Upper lobe of right lung (tissue), 1 donor: ENCODE measurements at regions not wholly inside any gene's neighbourhood (a gene's known extent, or its start where the extent isn't known, plus 50 kb on each side); places are given as distances from the start of the nearest gene placed in this dataset.

Source experiments
- ATAC-seq: fragments of 200-7000 bp; cut with Tn5 transposase; one replicate; pipeline ENCODE4 v1.9.1; 2020; ENCODE audit warnings: mild to moderate bottlenecking, moderate library complexity
- DNase-seq: peaks from one replicate; pipeline ENCODE4 v3.0.0-alpha.2; 2020
- H3K27ac ChIP-seq: fragments of 200-600 bp; one replicate; pipeline ENCODE4 v1.8.0; 2022
- H3K27me3 ChIP-seq: fragments of 200-600 bp; one replicate; pipeline ENCODE4 v1.8.0; 2022; ENCODE audit warnings: mild to moderate bottlenecking
- H3K36me3 ChIP-seq: fragments of 200-600 bp; one replicate; pipeline ENCODE4 v1.8.0; 2022
- H3K4me1 ChIP-seq: fragments of 200-600 bp; one replicate; pipeline ENCODE4 v1.8.0; 2022
- H3K4me3 ChIP-seq: fragments of 200-600 bp; one replicate; pipeline ENCODE4 v1.8.0; 2022; ENCODE audit warnings: mild to moderate bottlenecking
- H3K9me3 ChIP-seq: fragments of 200-600 bp; one replicate; pipeline ENCODE4 v1.8.0; 2022
- CTCF ChIP-seq: fragments of 200-600 bp; IDR thresholded peaks from one replicate; pipeline ENCODE4 v1.8.0; 2022; ENCODE audit warnings: antibody characterized with exemption
- intact Hi-C: fragments of 100-400 bp; cut with DNase I; formaldehyde crosslinking; loops from one replicate; pipeline ENCODE4 v1.11.0; 2022
- donor health status: DM: no; HTN: yes; CAD: no; lungs with severe emphysema.

- intact Hi-C loops, result no loop called here
- Histone ChIP-seq H3K4me3 (no peak overlapping the region), H3K27me3 (no peaks in the 10 kb centered on the region), H3K27ac (no peak overlapping the region), H3K4me1 (no peaks in the 10 kb centered on the region), H3K36me3 (no peaks in the 10 kb centered on the region), H3K9me3 (no peaks in the 10 kb centered on the region)
- DNase-seq, result no peak
- ATAC-seq, result no peak
- TF ChIP-seq CTCF, result no peak
Measured at GRCh38 chr18:71352618-71353017, 1063.8 kb downstream of the SOCS6 start.

DNA sequence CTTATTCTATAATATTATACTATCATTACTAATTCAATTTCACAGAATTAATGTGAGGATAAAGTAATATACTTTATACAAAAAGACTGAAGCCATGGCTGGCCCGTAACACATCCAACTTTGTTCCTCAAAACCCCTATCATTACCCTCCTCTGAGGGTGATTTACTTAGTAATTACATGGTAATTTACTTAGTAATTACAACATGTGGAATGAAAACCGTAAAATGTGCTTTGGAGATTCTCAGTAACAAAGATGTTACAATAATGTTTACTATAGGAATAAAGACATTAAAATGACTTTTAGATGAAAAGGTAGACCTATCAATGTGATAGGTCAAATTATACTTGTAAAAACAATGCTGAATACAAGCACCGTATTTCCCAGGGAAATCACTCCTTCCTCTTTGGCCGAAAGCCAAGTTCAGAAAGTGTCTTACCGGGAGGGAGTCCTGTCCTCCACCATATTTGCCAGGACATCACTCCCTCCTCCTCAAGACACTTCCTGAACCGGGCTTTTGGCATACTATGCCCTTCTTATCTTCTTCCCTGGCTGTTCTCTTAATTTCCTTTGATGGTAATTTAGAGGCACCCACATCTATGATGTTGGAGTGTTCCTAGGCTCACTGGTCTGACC lies 1047.8 kb downstream of the SOCS6 start:
- no peak for ATAC-seq
- Histone ChIP-seq H3K4me3 (no peak overlapping the region), H3K36me3 (no peaks in the 10 kb centered on the region), H3K9me3 (no peaks in the 10 kb centered on the region), H3K27me3 (no peaks in the 10 kb centered on the region), H3K27ac (no peak overlapping the region), H3K4me1 (no peaks in the 10 kb centered on the region)
- DNase-seq, result no peak
- intact Hi-C loops, result no loop called here
- TF ChIP-seq CTCF, result no peak

DNA sequence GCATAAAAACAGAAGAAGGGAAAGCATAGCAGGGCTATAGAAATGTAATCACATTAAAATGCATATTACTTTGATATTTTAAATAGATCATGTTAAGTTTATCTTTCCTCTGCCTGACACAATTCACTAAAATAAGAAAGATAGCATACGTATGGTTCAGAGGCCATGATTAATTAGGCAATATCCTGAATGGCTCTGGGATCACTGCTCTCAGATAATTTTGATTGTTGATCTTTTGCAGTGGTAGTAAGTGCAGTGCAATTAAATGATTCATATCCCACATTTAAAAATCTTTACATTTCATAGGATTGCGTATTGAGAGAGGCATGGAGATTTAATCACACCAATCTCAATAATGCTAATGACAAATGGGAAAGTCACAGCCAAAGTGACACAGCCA lies 1040.7 kb downstream of the SOCS6 start:
- DNase-seq (no peak), ATAC-seq (no peak)
- Histone ChIP-seq H3K9me3 (no peaks in the 10 kb centered on the region), H3K4me1 (no peaks in the 10 kb centered on the region), H3K4me3 (no peak overlapping the region), H3K27ac (no peak overlapping the region), H3K27me3 (no peaks in the 10 kb centered on the region), H3K36me3 (no peaks in the 10 kb centered on the region)
- intact Hi-C loops, result no loop called here
- no peak for TF ChIP-seq CTCF

DNA sequence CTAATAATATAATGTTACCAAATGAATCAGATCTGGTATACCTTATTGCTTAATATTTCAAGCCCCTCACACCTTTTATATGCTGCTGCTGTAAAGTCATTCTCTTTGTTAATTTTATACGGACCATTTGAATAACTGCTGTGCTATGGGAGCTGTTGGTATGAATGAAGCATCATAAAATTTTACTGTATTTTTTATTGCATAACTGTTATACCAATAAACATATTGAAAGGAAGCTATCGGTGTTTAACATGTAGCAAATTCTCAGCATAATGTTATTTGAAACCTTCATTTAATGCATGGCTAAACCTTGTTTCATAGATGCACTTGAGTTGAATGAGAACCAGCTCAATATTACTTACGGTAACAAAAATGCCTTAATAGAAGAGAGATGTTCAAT lies 1040.3 kb downstream of the SOCS6 start:
- ATAC-seq (no peak), DNase-seq (no peak)
- Histone ChIP-seq H3K4me3 (no peak overlapping the region), H3K4me1 (no peaks in the 10 kb centered on the region), H3K27me3 (no peaks in the 10 kb centered on the region), H3K9me3 (no peaks in the 10 kb centered on the region), H3K36me3 (no peaks in the 10 kb centered on the region), H3K27ac (no peak overlapping the region)
- intact Hi-C loops, result no loop called here
- no peak for TF ChIP-seq CTCF

DNA sequence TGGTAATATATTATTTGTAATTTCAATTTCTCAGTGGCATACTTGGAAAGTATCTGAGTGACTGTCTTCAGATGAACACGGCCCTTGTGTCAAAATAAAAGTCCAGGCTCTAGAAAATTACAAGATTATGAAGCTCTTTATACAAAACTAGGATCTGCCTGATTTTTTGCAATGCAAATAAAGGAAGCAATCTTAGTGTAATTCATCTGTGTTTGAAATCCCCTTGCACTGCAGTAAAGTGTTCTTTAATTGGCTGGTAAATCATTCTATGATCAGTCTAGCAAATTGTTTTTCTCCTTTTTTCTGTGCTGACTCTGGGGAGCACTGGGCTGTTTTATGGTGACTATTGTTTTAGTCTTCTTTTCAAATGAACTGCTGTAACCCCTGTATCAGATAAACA lies 1039.0 kb downstream of the SOCS6 start:
- TF ChIP-seq CTCF, result no peak
- DNase-seq (no peak), ATAC-seq (no peak)
- H3K9me3 ChIP-seq, result no peaks in the 10 kb centered on the region
- no peaks in the 10 kb centered on the region for H3K36me3 ChIP-seq
- no peak overlapping the region for H3K4me3 ChIP-seq
- no peaks in the 10 kb centered on the region for H3K27me3 ChIP-seq
- intact Hi-C loops, result no loop called here
- H3K4me1 ChIP-seq, result no peaks in the 10 kb centered on the region
- no peak overlapping the region for H3K27ac ChIP-seq

- H3K27ac ChIP-seq, result no peak overlapping the region
- no peaks in the 10 kb centered on the region for H3K27me3 ChIP-seq
- H3K4me1 ChIP-seq, result no peaks in the 10 kb centered on the region
- H3K36me3 ChIP-seq, result no peaks in the 10 kb centered on the region
- DNase-seq (no peak), ATAC-seq (no peak)
- no peak for TF ChIP-seq CTCF
- intact Hi-C loops, result no loop called here
- no peak overlapping the region for H3K4me3 ChIP-seq
- no peaks in the 10 kb centered on the region for H3K9me3 ChIP-seq
Measured at GRCh38 chr18:71327441-71327840, 1038.6 kb downstream of the SOCS6 start.
